ENCODE measurements at regions not wholly inside any gene's neighbourhood (a gene's known extent, or its start where the extent isn't known, plus 50 kb on each side); places are given as distances from the start of the nearest gene placed in this dataset.

DNA sequence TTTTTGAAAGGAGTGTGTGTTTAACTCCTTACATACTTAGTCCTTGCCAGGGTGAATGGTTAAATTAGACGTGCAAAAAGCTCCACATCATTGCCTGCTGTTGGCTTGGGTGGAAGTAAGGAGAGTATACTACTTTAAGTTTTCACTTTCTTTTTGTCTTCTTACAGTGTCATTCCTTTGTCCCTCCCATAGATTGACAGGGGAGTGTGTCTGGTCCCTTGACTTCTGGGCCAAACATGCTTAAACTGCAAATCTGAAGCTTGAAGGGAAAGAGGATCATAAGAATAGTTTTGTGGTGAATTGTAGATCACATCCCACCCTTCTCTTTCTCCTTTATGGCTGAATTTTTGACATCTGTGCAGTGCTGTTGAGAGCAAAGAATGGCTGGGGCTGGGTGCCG lies 355.8 kb upstream of the C2CD4B start:
- TF ChIP-seq, protein P1, sequence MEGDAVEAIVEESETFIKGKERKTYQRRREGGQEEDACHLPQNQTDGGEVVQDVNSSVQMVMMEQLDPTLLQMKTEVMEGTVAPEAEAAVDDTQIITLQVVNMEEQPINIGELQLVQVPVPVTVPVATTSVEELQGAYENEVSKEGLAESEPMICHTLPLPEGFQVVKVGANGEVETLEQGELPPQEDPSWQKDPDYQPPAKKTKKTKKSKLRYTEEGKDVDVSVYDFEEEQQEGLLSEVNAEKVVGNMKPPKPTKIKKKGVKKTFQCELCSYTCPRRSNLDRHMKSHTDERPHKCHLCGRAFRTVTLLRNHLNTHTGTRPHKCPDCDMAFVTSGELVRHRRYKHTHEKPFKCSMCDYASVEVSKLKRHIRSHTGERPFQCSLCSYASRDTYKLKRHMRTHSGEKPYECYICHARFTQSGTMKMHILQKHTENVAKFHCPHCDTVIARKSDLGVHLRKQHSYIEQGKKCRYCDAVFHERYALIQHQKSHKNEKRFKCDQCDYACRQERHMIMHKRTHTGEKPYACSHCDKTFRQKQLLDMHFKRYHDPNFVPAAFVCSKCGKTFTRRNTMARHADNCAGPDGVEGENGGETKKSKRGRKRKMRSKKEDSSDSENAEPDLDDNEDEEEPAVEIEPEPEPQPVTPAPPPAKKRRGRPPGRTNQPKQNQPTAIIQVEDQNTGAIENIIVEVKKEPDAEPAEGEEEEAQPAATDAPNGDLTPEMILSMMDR (optimal IDR thresholded peaks at IDR 0.05 in 1 of 3, IDR thresholded peaks at IDR 0.05 in 1 of 3, conservative IDR thresholded peaks at IDR 0.05 in 1 of 3; ENCODE audit: extremely low read depth in 1 of 3, insufficient read depth in 2 of 3, low read length in 3 of 3): no peak
- TF ChIP-seq EZH2 (IDR thresholded peaks at IDR 0.05; ENCODE audit: low read length): no peak

DNA sequence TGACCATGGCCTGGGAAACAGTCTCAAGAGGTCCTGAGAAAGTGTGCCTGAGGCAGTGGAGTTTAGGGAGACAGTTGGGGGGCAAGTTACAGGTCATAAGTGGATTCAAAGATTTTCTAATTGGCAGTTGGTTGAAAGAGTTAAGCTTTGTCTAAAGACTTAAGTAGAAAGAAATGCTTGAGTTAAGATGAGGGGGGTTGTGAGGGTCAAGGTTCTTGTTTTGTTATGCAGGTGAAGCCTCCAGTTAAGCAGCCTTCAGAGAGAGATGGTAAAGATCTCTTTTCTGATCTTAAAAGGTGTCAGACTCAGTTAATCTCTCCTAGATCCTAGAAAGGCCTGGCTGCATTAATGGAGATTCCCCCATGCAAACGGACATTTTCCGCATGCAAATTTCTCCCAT lies 356.3 kb upstream of the C2CD4B start:
- Histone ChIP-seq H3K9me3 (ENCODE audit: control insufficient read depth, low read depth, low read length) (no peaks in the 10 kb centered on the region), H3K4me3 (ENCODE audit: control insufficient read depth in 2 of 3, extremely low read depth in 1 of 3, insufficient read depth in 2 of 3, low read depth in 1 of 3, low read length in 3 of 3) (no peak overlapping the region), H3K9ac (ENCODE audit: control insufficient read depth, extremely low read depth, insufficient read depth, low read length) (no peak overlapping the region), H4K20me1 (ENCODE audit: control insufficient read depth, extremely low read depth, insufficient read depth, low read length) (no peaks in the 10 kb centered on the region), H2AFZ (ENCODE audit: control insufficient read depth, low read length) (no peak overlapping the region), H3K79me2 (ENCODE audit: control insufficient read depth, insufficient read depth, low read length) (no peaks in the 10 kb centered on the region), H3K27me3 (ENCODE audit: control insufficient read depth, extremely low read depth, insufficient read depth, low read length) (peaks cover 2% of the 10 kb centered on the region), H3K4me2 (ENCODE audit: control insufficient read depth, extremely low read depth, insufficient read depth, low read depth, low read length) (no peak overlapping the region), H3K4me1 (ENCODE audit: control insufficient read depth, extremely low read depth, insufficient read depth, low read length) (no peaks in the 10 kb centered on the region), H3K36me3 (ENCODE audit: control insufficient read depth in 2 of 2, extremely low read depth in 1 of 2, insufficient read depth in 2 of 2, low read length in 2 of 2) (no peaks in the 10 kb centered on the region), H3K27ac (ENCODE audit: control insufficient read depth, insufficient read depth, low read length) (no peak overlapping the region), H3K9me1 (ENCODE audit: control insufficient read depth, extremely low read depth, insufficient read depth, low read length) (no peaks in the 10 kb centered on the region)
- TF ChIP-seq, protein P1 (optimal IDR thresholded peaks at IDR 0.05 in 1 of 3, IDR thresholded peaks at IDR 0.05 in 1 of 3, conservative IDR thresholded peaks at IDR 0.05 in 1 of 3; ENCODE audit: extremely low read depth in 1 of 3, insufficient read depth in 2 of 3, low read length in 3 of 3): no peak
- TF ChIP-seq EZH2 (IDR thresholded peaks at IDR 0.05; ENCODE audit: low read length): no peak
- DNase-seq (ENCODE audit: low read depth, low spot score): no peak
- FAIRE-seq: no peak
- dilution Hi-C loops (cut with MboI; ENCODE audit: extremely low pct_ligation_motif_present, low sequenced_read_pairs): no loop called here

More for the DNA sequence above, 355.8 kb upstream of the C2CD4B start:
- FAIRE-seq: no peak
- dilution Hi-C loops (cut with MboI; ENCODE audit: extremely low pct_ligation_motif_present, low sequenced_read_pairs): no loop called here
- no peaks in the 10 kb centered on the region for H3K79me2 ChIP-seq (ENCODE audit: control insufficient read depth, insufficient read depth, low read length)
- no peaks in the 10 kb centered on the region for H3K36me3 ChIP-seq (ENCODE audit: control insufficient read depth in 2 of 2, extremely low read depth in 1 of 2, insufficient read depth in 2 of 2, low read length in 2 of 2)
- H3K27ac ChIP-seq (ENCODE audit: control insufficient read depth, insufficient read depth, low read length): no peak overlapping the region
- no peak overlapping the region for H3K4me2 ChIP-seq (ENCODE audit: control insufficient read depth, extremely low read depth, insufficient read depth, low read depth, low read length)
- no peak overlapping the region for H2AFZ ChIP-seq (ENCODE audit: control insufficient read depth, low read length)
- no peaks in the 10 kb centered on the region for H3K4me1 ChIP-seq (ENCODE audit: control insufficient read depth, extremely low read depth, insufficient read depth, low read length)
- no peaks in the 10 kb centered on the region for H3K9me3 ChIP-seq (ENCODE audit: control insufficient read depth, low read depth, low read length)
- no peak for DNase-seq (ENCODE audit: low read depth, low spot score)
- H4K20me1 ChIP-seq (ENCODE audit: control insufficient read depth, extremely low read depth, insufficient read depth, low read length): no peaks in the 10 kb centered on the region
- H3K9ac ChIP-seq (ENCODE audit: control insufficient read depth, extremely low read depth, insufficient read depth, low read length): no peak overlapping the region
- peaks cover 3% of the 10 kb centered on the region for H3K27me3 ChIP-seq (ENCODE audit: control insufficient read depth, extremely low read depth, insufficient read depth, low read length)
- no peak overlapping the region for H3K4me3 ChIP-seq (ENCODE audit: control insufficient read depth in 2 of 3, extremely low read depth in 1 of 3, insufficient read depth in 2 of 3, low read depth in 1 of 3, low read length in 3 of 3)
- H3K9me1 ChIP-seq (ENCODE audit: control insufficient read depth, extremely low read depth, insufficient read depth, low read length): no peaks in the 10 kb centered on the region

Data from keratinocyte (primary cell).